GM10248 (cell line): ENCODE measurements at regions not wholly inside any gene's neighbourhood (a gene's known extent, or its start where the extent isn't known, plus 50 kb on each side); places are given as distances from the start of the nearest gene placed in this dataset.
A peak's percentile ranks its signal among the peaks of the same experiment; 100 is the strongest.

Source experiments
- CTCF ChIA-PET: fragments of 300-600 bp; sonication (Branson Sonifier 250); formaldehyde crosslinking; extraction: SDS; loops from one replicate; lab custom pipeline; 2021; ENCODE audit warnings: antibody characterized with exemption; lab: Yijun Ruan, JAX
- POLR2A ChIA-PET: fragments of 350-650 bp; sonication (Branson Sonifier 250); formaldehyde crosslinking; extraction: SDS; loops from one replicate; lab custom pipeline; 2020; ENCODE audit warnings: antibody characterized with exemption; lab: Yijun Ruan, JAX
- DNase-seq: peaks from one replicate; pipeline ENCODE4 v3.0.0; 2012; ENCODE audit errors: extremely low spot score
- TF ChIP-seq, protein P1 (sequence below): IDR thresholded peaks from 2 replicates; pipeline ENCODE4 v1.5.1; 2012; ENCODE audit warnings: mild to moderate bottlenecking, low read depth; ENCODE audit errors: extremely low read depth, missing control alignments, control extremely low read depth

DNA sequence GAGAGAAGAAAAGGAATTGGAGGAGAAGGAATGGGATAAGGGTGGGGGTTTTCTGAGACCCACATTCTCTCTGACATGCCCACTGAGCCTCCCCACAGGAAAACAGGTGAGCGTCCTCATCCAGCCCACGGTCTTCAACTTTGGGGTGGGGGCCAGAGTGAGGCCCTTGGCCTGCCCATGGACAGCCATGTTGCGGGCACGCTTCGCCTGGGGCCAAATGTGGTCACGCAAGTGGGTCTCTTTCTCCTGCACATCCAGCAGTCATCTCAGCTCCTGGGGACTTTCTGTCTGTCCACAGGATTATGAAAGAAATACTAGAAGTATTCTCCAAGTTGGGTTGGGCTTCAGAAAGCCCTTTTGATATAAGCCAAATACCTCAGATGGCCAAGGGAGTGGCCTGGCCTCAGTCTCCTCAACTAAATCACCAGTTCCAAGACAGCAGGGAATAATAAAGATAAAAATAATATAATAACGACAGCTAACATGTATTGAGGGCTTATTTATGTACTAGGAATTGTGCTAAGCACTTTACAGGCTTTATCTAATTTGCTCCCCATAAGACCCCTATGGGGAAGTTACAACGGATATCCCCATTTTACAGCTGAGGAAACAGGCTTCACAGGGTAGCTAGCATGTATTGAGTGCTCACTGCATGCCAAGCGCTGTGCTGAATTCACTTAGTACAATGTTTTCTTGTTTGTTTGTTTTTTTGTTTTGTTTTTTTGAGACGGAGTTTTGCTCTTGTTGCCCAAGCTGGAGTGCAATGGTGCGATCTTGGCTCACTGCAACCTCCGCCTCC lies 57.2 kb upstream of the LBX1 start:
- TF ChIP-seq, protein P1, sequence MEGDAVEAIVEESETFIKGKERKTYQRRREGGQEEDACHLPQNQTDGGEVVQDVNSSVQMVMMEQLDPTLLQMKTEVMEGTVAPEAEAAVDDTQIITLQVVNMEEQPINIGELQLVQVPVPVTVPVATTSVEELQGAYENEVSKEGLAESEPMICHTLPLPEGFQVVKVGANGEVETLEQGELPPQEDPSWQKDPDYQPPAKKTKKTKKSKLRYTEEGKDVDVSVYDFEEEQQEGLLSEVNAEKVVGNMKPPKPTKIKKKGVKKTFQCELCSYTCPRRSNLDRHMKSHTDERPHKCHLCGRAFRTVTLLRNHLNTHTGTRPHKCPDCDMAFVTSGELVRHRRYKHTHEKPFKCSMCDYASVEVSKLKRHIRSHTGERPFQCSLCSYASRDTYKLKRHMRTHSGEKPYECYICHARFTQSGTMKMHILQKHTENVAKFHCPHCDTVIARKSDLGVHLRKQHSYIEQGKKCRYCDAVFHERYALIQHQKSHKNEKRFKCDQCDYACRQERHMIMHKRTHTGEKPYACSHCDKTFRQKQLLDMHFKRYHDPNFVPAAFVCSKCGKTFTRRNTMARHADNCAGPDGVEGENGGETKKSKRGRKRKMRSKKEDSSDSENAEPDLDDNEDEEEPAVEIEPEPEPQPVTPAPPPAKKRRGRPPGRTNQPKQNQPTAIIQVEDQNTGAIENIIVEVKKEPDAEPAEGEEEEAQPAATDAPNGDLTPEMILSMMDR = no peak
- CTCF ChIA-PET = interaction anchor here (1.1 to 2.8 kb wide), 5 partner anchors 14 to 284 kb away, joined by 3 to 14 read pairs (median 6); no protein-coding TSS in a partner anchor
- no peak for DNase-seq
- POLR2A ChIA-PET = no interaction called here

DNA sequence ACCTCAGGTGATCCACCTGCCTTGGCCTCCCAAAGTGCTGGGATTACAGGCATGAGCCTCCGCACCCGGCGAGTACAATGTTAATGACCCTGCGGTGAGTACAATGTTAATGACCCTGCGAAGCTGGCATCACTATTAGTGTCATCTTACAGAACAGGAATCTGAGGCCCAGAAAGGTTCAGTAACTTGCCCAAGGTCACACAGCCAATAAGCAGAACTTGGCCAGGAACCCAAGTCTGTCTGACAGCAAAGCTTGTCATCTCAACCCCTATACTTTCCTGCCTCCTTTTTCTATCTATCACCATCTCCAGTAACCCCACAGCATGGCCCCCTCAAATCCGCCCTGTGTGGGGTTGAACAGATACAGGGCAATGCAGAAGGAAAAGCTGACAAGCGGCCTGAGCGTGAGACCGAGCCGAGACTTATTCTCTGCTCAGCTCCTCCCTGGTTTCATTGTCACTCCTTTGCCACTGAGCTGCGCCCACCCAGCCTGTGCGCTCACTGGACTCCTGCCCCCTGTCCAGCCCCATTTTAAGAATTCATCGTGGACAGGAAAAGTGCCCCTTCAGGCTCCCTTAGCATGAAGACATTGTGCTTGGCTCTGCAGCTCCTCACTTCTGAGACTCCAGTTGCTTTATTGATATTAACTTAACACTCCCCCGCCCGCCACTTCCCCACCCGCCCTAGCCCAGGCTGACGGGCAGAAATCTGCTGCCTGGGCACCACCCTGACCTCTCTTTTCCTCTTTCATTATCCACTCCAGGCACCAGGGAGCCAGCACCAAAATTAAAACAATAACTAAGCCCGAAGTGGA lies 58.1 kb upstream of the LBX1 start:
- TF ChIP-seq, protein P1 = no peak
- no peak for DNase-seq
- CTCF ChIA-PET = interaction anchor here (0.6 to 6.0 kb wide), 13 partner anchors 8 to 301 kb away, joined by 3 to 51 read pairs (median 5); partner anchors contain the start of genes DPCD and POLL
- POLR2A ChIA-PET = interaction anchor here (0.6 kb wide), 1 partner anchor 9 kb away, joined by 7 read pairs; no protein-coding TSS in a partner anchor

DNA sequence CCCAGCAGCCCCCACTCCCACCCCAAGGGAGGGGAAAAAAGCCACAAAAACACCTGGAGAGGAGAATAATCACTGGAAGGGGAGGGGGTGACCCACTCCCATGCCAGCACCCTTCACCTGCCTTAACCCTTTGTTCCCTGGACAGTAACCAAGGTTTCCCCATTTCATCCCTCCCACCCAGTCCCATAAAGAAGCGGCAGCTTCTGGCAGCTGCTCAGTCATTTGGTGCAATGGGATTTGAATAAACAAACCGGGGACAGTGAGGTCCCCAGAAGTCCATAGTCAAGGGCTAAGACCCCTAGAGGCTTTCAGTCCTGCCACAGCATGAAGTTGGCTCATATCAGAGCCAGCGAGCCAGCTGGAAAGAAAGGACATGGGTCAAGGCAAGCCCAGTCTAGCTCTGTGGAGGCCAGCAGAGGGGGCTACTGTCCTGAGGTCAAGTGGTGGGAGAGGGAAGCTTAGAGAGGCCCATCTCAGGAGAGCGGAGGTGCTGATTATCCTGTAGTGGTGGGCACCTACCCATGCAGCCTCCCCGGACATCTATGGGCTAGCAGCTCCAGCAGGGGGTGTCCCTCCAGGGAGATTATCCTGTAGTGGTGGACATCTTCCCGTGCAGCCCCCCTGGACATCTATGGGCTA lies 58.9 kb upstream of the LBX1 start:
- CTCF ChIA-PET = interaction anchor here (0.6 to 6.0 kb wide), 10 partner anchors 8 to 300 kb away, joined by 3 to 51 read pairs (median 6); partner anchors contain the start of genes DPCD and POLL
- POLR2A ChIA-PET = no interaction called here
- TF ChIP-seq, protein P1 = peak; percentile 15
- no peak for DNase-seq

DNA sequence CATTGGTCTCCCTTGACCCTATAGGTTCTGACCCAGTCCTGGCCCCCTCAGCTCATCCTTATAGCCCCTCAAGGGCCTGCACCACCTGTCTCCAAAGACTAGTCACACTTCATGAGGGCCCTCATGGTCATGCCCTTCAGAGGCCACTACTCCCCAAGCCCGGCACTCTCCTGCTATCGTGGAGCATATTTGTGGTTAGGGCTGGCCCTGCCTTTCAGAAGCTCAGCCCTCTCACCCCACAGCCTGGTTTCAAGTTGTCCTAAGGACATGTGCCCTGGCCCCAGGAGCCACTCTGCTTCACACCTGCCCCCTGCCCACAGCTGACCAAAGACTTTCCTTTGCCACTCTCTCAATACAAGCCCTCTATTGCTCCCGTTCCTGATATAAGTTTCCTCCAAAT lies 60.3 kb upstream of the LBX1 start:
- ChIA-PET POLR2A (interaction anchor here (0.6 to 0.7 kb wide), 2 partner anchors 82 to 430 kb away, joined by 3 read pairs; no protein-coding TSS in a partner anchor), CTCF (interaction anchor here (1.2 to 6.0 kb wide), 6 partner anchors 9 to 281 kb away, joined by 3 to 51 read pairs (median 5); no protein-coding TSS in a partner anchor)
- DNase-seq = no peak

DNA sequence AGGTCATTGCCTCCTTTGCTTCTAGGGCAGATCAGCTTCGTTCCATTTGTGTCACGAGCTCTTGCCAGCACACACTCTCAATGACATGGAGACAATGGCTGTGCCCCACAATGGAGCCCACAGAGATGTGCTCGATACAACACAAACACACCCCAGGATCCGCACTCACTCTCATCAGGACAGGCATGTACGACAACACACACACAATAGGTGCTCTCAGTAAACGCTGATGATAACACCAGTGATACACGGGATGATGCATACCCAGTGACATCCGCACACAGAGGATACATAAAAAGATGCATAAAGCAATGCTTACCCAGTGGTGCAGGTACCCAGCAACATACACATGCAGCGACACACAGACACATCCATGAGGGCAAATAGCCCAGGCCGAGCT lies 61.2 kb upstream of the LBX1 start:
- no peak for DNase-seq
- ChIA-PET POLR2A (no interaction called here), CTCF (interaction anchor here (0.6 to 6.0 kb wide), 11 partner anchors 8 to 280 kb away, joined by 3 to 51 read pairs (median 4); no protein-coding TSS in a partner anchor)
- TF ChIP-seq, protein P1 = no peak

More for the DNA sequence above, 60.3 kb upstream of the LBX1 start:
- TF ChIP-seq, protein P1 = no peak

DNA sequence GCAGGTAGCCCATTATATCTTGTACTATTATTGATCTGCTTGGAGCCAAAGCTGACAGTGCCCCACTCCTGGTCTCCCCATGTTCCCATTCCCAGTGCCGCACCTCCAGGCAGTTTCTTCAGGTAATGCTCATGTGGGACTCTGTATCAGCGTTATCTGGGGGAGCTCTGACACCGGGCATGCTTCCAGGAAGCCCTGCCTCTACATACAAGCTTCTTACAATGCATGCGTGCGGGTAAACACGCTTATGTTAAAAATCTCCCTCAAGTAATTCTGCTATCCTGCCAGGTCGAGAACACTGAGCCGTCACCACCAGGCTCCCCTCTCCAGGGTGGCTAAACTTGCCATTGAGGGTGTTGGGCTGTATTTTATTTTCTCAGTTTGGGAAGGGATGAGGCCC lies 61.6 kb upstream of the LBX1 start:
- POLR2A ChIA-PET = no interaction called here

More for the DNA sequence above, 61.6 kb upstream of the LBX1 start:
- DNase-seq = no peak
- CTCF ChIA-PET = interaction anchor here (0.6 to 6.0 kb wide), 12 partner anchors 8 to 280 kb away, joined by 3 to 51 read pairs (median 4); no protein-coding TSS in a partner anchor
- TF ChIP-seq, protein P1 = no peak
